GOT3 (cell line): ENCODE measurements at regions not wholly inside any gene's neighbourhood (a gene's known extent, or its start where the extent isn't known, plus 50 kb on each side); places are given as distances from the start of the nearest gene placed in this dataset.
"Not testable (repeated sequence)": the region's sequence is repeated elsewhere in the genome, so short reads cannot be mapped to it uniquely, and the experiment has no call there.

Experiments
- DNase-seq: peaks from one replicate; lab custom pipeline; 2025; ENCODE audit warnings: mixed read lengths; lab: John Stamatoyannopoulos, UW

DNA sequence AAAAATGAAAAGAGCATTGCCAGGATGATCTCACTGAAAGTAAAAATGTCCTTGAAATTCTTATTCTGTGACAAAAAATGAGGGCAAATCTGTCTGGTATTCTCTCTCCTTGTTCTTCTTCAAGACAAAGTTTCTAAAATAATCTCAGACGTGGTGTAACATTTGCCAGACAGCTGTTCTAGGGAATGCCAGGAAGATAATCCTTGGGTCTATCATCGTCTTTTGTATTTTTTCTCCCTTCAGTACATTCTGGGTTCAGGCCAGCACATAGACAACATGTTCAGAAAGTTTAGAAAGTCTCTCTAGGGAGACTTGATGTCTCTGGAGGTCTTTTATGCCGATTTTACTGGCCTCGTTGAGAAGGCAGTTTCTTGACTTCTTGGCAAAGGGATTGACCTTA lies 121.2 kb upstream of the HES1 start:
- DNase-seq = no peak

DNA sequence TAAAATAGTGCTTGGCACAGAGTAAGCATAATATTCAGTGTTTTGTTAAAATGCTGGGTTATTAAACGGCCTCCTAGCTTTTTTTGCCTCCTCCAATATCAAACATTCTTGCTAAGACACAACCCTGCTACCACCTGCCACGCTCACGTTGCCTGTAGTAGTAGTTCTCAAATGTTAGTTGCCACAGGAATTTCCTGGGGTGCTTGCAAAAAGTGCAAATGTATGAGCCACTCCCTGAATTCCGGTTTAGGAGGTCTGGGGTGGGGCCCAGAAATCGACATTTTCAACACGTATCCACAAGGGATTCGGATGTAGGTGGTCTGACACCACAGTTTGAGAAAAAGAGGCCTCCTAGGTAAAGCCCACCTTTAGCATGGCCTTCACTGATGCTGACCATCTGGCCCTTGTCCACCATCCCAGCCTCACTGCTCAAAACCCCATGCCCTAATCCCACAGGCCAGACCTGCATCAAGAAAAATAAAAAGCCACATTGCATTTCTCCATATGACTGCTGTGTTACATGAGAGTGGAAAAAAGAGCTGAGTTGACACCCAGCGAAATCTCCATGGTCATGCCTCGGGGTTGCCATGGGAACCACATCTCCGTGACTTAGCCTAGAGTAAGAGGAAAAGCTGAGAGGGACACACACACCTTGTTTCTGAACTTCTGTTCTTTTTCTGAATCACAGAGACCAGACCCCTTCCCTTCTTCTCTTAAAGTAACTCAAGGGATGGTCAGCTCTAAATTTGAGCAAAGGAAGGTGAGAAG lies 116.4 kb upstream of the HES1 start:
- no peak for DNase-seq

DNA sequence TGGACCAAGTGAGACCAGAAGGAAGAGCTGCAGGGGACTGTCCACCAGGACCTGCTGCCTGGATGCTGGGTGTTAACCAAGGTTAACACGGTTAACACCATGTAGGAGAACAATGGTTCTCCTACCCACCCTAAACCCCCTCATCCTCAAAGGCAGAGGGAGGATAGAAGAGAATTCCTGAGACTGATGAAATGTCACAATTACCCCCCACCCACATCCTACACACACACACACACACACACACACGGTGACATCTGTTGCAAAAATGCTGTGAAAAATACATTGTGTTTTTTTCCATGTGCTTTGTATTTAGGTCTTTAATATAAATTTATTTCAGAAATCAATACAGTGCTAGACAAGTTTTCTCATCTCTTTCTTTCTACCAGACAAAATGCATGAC lies 113.9 kb upstream of the HES1 start:
- no peak for DNase-seq

DNA sequence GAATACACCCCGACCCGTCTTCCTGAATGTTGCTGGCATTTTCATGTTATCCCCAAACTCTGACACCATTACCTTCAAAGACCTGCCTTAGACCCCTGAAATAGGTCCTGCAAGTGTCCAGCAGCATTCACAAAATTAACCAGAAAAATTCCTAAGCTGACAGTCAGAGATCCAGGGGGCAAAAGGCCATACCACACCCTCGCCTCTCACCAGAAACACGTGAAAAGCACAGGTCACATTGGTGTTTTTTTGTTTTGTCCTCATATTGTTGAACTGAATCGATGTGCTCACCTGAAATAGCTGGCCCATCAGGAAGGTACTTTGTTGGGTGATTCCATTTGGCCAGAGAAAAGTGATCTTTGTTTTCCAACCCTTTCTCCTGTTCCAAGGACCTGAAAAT lies 113.1 kb upstream of the HES1 start:
- DNase-seq = no peak

DNA sequence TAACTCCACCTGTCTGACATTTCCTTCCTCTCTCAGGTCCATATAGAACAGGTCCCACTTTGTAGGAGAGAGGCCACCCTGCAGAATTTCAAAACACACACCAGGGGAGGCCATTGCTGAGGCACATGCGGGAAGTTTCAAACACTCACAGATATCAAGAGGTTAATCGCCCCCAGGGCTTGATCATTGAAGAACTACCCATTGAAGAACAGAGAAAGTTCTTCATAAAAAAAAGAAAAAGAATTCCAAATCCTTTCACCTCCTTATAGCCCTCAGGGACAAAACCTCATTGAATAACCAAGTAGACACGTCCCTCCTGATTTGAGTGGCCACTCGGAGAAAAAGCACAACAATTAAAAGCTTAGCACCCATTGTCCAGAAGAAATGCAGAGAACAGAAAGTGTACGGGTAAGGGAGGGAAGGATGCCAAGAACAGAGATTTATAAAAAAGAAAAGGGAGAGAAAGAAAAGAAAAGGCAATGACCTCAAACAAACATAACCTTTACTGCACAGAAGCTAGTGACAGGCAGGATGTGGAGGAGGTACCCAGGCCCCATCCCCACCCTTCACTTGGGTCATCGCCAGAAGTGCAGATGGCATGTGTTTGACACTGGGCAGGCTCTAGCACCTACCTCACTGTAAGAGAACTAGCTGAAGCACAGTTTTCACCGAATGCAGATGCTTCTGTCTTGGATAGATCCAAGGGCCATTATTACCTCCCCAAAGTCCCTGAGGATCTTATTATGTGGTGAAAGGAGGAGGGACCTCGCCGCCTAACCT lies 112.3 kb upstream of the HES1 start:
- no peak for DNase-seq

- no peak for DNase-seq
Measured at GRCh38 chr3:194025119-194025518, 110.8 kb upstream of the HES1 start.

DNA sequence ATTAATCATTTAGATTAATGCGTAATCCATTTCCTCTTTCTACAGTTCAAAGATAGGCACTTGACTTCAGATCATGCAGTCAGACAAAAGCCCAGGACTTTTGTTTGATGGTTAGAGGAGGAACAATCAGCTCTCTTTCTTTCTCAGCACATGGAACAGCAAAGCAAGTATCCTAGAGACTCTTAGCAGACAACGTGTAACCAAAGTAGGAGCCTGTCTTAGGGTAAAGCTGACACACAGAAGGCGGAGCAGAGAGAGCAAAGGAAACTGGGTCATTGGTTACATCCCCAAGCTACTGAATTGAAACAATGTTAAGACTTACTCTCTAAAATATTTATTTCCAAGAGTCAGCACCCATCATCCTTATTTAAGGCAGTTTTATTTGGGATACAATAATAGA lies 110.0 kb upstream of the HES1 start:
- DNase-seq = no peak

GRCh38 chr3:194028434-194029004 lies 107.4 kb upstream of the HES1 start:
- DNase-seq = no peak

DNA sequence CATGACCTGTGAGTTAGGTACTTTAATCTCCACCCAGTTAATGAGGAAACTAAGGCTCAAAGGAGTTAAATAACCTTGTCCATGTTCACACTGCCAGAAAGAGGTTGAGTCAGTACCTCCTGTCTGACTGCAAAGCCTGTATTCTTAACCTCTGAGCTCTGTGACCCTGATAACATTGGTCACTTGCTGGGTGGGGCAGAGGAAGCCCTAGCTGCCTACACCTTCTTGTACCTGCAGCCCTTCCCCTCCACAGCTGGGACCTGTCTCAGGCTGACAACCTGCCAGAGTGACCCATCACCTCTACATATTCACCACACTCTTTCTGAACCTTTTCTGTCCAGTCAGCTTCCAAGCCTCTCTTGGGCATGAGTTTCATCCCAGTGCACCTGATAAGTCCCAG lies 106.1 kb upstream of the HES1 start:
- DNase-seq = no peak

DNA sequence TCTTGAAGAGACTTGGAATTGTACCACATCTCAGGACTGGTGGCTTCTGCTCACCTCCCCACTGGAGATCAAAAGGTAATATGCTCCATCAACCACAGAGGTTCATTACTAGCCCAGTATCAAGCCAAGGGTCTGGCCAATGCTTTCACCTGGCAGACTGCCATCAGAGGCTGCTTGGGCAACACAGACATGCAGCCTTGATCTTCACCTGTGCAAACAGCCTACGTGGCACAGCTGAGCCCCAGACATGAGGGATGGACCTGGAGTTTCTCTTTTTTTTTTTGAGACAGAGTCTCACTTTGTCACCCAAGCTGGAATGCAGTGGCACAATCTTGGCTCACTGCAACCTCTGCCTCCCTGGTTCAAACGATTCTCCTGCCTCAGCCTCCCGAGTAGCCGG lies 105.6 kb upstream of the HES1 start:
- no peak for DNase-seq

GRCh38 chr3:194031349-194031748 lies 104.6 kb upstream of the HES1 start:
- no peak for DNase-seq

DNA sequence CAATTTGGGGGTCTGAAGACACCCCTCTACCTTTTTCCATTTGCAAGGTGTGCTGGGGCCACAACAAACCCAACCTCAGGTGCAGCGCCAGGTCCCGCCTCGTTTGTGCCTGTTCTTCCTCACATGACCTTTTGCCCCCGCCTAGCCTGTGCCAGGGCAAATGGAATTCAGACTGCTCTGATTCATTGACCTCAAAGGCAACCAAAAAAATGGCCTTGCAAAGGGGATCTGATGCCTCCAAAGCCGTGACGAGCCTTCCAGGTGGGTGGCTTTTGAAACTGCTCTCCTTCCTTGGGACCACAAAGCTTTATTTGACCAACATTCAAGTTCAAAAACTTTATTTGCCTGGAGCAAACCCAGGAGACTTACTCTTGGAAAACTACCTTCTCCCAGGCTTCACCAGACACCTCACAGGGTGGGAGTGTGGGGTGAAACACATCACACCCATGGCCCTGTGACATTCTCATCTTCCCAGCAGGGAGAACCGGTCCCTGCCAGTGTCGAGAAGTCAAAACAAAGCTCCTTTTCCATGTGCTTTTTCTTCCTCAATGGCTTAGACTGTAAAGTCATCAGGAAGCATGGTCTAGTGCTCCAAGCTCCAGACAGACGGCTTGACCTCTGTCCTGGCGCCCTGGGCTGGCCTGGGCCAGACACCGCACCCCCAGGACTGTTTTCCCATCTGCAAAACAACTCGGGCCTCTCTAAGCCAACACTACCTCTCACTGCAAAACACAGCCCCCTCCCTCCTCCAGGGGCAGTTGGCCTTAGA lies 103.9 kb upstream of the HES1 start:
- no peak for DNase-seq

DNA sequence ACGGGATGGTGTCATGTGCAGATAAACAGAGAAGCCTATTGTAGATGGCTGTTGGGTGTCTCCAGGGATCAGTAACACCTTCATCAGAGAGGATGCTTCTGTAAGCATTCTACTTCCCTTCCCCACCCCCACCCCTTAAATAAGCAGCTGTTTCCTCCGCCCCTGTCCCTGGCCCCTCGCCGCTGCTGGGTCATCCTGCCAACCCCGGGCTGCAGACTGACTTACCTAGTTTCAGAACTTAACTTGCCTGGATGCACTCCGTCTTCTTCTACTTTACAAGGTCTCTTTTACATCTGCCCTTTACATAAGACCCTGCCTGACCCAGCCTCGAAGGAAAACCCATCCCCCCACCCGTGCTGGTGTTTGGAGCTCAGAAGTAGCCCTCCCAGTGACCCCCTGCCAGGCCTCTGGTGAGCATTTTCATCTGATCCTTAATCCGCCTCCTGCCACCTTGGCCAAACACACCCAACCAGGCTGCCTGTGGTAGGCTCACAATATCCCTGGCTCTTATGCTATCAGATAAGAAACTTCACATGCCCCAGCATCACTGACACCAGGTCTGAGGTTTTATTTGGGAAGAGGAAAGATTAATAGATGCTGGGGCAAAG lies 103.0 kb upstream of the HES1 start:
- no peak for DNase-seq

DNA sequence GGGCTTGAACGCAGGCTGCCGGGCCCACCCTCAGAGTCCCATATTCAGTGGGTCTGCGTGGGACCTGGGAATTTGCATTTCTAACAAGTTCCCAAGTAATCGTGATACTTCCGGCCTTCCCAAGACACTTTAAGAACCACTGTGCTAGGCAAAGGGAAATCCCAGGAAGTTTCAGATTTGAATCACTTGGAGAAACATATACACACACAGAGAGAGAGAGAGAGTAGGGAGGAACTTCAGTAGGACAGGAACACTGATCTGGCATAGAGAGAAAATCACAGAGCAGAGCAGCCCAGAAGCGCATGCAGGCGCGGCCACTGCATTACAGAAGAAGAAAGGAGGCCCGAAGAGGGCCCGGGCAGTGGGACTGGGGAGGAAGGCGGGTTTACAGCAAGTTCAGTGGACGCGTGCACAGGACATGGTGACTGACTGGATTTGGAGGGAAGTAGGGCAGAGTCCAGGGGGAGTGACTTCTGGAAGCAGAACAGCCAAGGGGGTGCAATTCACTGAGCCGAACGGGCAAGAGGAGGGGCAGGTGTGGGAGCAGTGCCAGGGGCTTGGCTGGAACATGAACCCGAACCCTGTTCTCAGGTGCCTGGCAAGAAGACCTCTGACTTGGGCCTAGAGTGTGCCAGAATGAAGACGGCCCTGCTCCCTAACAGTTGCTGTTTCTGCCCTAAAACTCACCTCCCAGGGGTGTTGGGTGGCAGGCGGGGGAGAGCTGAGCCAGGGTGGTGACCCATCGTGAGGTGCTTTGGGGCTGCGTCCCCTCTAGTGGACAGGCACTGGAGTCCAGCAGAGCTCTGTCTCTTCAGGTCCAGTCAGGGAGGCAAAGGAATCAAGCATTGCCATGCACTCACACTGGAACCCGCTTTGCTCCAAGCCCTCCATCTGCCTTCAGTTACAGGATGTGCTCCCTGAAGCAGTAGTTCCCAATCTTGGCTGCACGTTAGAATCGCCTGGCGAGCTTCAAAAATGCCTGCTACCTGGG lies 101.3 kb upstream of the HES1 start:
- no peak for DNase-seq

DNA sequence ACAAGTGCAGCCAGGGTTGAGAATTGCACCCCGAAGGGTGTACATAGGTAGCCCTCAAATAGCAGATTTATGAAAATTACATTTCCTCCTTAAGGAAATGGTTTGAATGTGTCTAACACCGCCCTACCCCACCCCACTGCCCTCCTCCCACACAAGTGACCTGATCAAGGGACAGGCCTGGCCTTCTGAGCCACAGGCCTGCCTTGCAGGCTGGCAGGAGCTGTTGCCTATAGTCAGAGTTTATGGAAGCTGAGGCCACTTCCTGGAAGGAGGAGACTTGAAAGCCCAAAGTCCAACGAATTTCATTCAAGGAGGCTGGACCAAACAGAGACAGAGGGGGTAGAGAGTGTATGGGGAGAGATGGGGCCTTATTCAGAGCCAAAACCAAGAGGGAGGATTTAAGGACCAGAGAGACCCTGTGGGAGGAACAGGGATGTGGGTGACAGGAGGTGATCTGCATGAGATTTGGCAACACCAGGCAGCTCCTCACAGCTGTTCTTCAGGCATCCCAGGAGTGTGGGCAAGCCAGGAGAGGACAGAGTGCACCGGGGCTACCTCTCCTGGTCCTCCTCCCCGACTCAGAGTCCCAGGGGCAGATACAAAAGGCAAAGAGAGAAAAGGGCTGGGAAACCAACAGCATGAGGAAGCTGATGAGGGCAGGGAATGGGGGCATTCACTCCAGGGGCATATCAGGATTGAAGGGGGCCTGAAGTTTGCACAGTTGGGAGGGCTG lies 100.4 kb upstream of the HES1 start:
- DNase-seq = no peak

- no peak for DNase-seq
Measured at GRCh38 chr3:194036842-194037241, 99.1 kb upstream of the HES1 start.

- not testable (repeated sequence) for DNase-seq
Measured at GRCh38 chr3:194038346-194038745, 97.6 kb upstream of the HES1 start.

DNA sequence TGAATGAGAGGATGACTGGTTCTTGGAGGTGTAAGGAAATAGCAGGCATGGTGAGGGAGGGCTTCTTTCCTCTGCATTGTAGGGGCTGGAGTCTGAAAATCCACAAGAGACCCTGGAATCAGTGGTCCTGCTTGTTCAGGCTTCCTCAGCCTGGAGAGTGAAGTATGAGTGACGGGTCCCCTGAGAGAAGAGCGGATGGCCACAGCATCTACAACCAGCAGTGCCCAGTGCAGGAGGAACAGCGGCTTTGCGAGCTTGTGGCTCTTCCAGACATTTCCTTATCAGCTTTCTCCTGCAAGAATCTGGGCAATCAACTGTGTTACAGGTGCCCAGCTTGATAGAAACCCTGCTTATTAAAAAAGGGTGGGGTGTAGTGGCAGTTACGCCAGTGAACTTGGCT lies 97.0 kb upstream of the HES1 start:
- no peak for DNase-seq

GRCh38 chr3:194040516-194041273 lies 95.3 kb upstream of the HES1 start:
- DNase-seq = no peak
